GM21529 (cell line): ENCODE measurements at regions not wholly inside any gene's neighbourhood (a gene's known extent, or its start where the extent isn't known, plus 50 kb on each side); places are given as distances from the start of the nearest gene placed in this dataset.
"Not testable (repeated sequence)": the region's sequence is repeated elsewhere in the genome, so short reads cannot be mapped to it uniquely, and the experiment has no call there.

ENCODE experiments used
- ATAC-seq: cut with Tn5 transposase; IDR thresholded peaks from one replicate; pipeline ENCODE4 v1.9.1; 2021; ENCODE audit not compliant: unreplicated experiment

DNA sequence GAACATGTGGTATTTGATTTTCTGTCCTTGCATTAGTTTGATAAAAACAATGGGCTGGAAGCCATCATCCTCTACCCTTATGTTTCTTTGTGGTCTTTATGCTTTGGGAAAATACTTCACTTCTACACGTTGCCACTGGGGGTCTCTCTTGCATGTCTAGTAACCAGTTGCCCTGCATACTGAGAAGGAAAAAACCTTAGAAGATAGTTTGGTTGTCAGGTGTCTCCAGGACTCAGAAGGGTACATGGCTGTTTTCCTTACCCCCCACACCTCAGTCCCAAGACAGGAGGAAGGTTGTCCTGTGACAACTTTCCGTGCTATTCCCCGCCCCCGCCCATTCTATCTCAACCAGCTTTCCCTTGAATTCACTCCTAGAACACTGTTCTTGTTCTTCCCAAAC lies 62.1 kb upstream of the LANCL3 start:
- ATAC-seq: peak; percentile 76

- ATAC-seq: not testable (repeated sequence)
Measured at GRCh38 chrX:37516512-37516911, 54.9 kb upstream of the LANCL3 start.

- ATAC-seq: not testable (repeated sequence)
Measured at GRCh38 chrX:37519261-37519660, 52.2 kb upstream of the LANCL3 start.

DNA sequence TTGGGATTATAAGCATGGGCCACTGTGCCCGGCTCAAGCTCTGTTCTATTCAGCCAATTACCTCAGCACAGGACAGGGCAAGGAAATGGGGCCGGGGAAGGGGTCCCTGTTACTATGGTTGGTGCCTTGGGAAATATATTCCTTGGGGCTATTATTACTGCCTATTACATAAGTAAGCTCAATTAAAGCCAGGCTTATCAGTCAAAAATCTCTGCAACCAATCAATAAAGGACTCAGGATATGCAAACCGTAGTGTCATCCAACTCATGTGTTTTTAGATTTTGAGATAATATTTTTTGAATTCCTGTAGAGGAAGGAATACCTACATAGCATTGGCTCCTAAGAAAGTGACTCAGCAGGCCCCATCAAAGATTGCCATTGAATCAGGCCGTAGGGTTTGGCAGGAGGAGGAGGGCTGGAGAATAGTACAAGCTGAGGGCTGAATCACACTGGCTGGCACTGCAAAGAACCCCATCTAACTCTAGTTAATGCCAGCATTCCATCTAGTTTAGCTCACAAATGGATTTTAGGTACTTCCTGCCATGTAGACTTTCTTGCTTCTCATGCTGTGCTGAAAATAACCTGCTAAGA lies 50.5 kb upstream of the LANCL3 start:
- not testable (repeated sequence) for ATAC-seq
